ENCODE measurements at regions not wholly inside any gene's neighbourhood (a gene's known extent, or its start where the extent isn't known, plus 50 kb on each side); places are given as distances from the start of the nearest gene placed in this dataset.

DNA sequence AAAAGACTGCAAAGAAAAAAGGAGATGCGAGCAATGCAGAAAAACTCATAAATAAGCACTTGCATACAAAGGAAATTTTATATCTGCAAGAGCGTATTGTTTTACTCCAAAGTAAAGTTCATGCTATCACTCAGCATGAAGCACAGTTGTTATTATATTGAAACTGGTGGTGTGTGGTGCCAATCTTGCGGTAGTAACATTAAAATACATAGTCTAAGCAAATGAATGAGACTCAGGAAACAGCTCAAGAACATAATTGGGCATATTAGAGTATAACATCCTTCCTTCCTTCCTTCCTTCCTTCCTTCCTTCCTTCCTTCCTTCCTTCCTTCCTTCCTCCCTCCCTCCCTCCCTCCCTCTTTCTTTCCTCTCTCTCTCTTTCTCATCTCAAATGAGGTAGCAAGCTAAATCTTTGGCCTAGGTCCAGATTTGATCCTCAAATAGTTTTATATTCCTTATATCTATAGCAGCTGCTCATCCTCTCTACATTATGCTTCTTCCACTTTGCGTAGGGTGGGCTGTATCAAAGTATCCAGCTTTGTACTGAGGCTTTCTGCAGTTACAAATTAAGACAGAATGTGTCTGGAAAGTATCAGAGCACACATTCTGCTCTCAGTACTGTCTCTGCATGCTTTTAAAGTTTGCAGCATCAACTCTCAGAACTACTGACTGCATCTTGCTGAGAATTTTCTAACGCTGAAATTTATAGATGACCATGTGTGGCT, 718.3 kb downstream of the RERGL start:
- Mint-ChIP-seq H3K4me3 (no peak overlapping the region), H3K27me3 (no peaks in the 10 kb centered on the region), H3K4me1 (no peaks in the 10 kb centered on the region), H3K9me3 (peaks cover 0 to 20% (median 9%) of the 10 kb centered on the region in 9 donors), H3K36me3 (no peaks in the 10 kb centered on the region), H3K27ac (no peak overlapping the region)
- no peak for ATAC-seq
- no peak for DNase-seq
- POLR2A ChIA-PET = no interaction called here

GRCh38 chr12:17370621-17371020, 719.4 kb downstream of the RERGL start:
- POLR2A ChIA-PET = no interaction called here
- no peaks in the 10 kb centered on the region for H3K36me3 Mint-ChIP-seq
- no peaks in the 10 kb centered on the region for H3K4me1 Mint-ChIP-seq
- no peak overlapping the region for H3K27ac Mint-ChIP-seq
- peaks cover 0 to 22% (median 12%) of the 10 kb centered on the region in 9 donors for H3K9me3 Mint-ChIP-seq
- no peak for ATAC-seq
- no peak overlapping the region for H3K4me3 Mint-ChIP-seq
- DNase-seq = no peak
- no peaks in the 10 kb centered on the region for H3K27me3 Mint-ChIP-seq

DNA sequence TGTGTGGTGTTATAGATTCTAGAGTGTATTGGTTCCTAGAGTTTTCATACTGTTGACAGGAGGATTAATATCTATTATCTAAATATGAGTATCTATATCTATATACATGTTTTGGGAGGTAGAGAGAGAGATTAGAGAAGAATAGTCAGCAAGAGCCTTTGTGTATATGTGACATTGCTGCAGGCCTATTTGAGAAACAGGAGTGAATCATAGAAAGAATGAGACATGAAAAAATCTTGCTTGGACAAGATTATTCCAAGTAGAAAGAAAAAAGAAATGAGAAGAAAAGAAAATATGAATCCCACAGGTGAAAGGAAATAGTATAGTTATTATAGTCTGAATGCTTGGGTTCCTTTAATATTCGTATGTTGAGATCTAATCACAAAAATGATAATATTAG, 720.4 kb downstream of the RERGL start:
- H3K27me3 Mint-ChIP-seq = no peaks in the 10 kb centered on the region
- POLR2A ChIA-PET = no interaction called here
- peaks cover 0 to 22% (median 12%) of the 10 kb centered on the region in 9 donors for H3K9me3 Mint-ChIP-seq
- no peak overlapping the region for H3K27ac Mint-ChIP-seq
- H3K4me3 Mint-ChIP-seq = no peak overlapping the region
- ATAC-seq = no peak
- no peak for DNase-seq
- H3K36me3 Mint-ChIP-seq = no peaks in the 10 kb centered on the region
- H3K4me1 Mint-ChIP-seq = no peaks in the 10 kb centered on the region

DNA sequence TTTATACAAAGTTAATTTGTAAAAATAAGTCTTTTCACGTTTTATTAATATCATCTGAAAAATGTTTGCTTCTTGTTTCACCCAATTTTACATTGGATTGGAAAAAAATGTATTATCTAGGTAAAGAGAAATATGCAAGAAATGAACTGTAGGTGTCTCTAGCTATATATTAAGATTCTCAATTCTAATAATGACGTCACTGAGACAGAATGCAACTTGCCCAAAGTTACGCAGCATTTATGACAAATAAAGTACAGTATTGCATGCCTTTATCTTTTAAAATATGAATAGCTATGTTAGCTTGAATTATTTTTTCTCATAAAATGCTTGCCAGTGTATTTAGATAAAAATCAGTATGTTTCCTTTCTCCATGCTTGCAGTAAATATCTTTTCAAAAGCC, 728.8 kb downstream of the RERGL start:
- DNase-seq = no peak
- POLR2A ChIA-PET = no interaction called here
- no peaks in the 10 kb centered on the region for H3K36me3 Mint-ChIP-seq
- no peaks in the 10 kb centered on the region for H3K27me3 Mint-ChIP-seq
- no peak for ATAC-seq
- peaks cover 0 to 12% (median 4%) of the 10 kb centered on the region in 9 donors for H3K9me3 Mint-ChIP-seq
- H3K4me1 Mint-ChIP-seq = no peaks in the 10 kb centered on the region
- H3K27ac Mint-ChIP-seq = no peak overlapping the region
- H3K4me3 Mint-ChIP-seq = no peak overlapping the region

GRCh38 chr12:17358835-17359234, 731.2 kb downstream of the RERGL start:
- no peak overlapping the region for H3K27ac Mint-ChIP-seq
- H3K36me3 Mint-ChIP-seq = no peaks in the 10 kb centered on the region
- no peaks in the 10 kb centered on the region for H3K4me1 Mint-ChIP-seq
- H3K9me3 Mint-ChIP-seq = peaks cover 0 to 6% (median 2%) of the 10 kb centered on the region in 9 donors
- ATAC-seq = no peak
- H3K27me3 Mint-ChIP-seq = no peaks in the 10 kb centered on the region
- POLR2A ChIA-PET = no interaction called here
- no peak overlapping the region for H3K4me3 Mint-ChIP-seq
- DNase-seq = no peak

- ATAC-seq (no peak), DNase-seq (no peak)
- Mint-ChIP-seq H3K4me1 (no peaks in the 10 kb centered on the region), H3K27me3 (no peaks in the 10 kb centered on the region), H3K36me3 (no peaks in the 10 kb centered on the region), H3K9me3 (peaks cover 0 to 11% (median 0%) of the 10 kb centered on the region in 9 donors), H3K4me3 (no peak overlapping the region), H3K27ac (no peak overlapping the region)
- POLR2A ChIA-PET = no interaction called here
Measured at GRCh38 chr12:17357396-17357795, 732.6 kb downstream of the RERGL start.

DNA sequence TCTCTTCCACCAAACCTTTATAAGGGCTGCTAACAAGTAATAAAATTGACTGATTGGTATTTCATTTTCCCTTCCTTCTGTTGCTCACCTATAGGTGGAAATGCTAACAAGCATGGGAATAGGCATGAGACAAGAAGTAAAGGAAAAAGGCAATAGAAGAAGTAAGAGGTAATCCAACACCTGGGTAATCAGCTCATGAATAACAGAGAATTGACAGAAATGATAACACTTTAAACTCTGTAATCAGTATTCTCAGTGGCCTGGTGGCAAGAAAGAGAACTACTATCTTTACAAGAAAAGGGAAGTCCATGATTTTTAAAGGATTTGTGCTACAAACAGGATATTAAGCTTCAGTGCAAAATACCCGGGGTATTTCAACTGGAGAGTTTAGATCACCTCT, 737.8 kb downstream of the RERGL start:
- H3K9me3 Mint-ChIP-seq = peaks cover 0 to 31% (median 5%) of the 10 kb centered on the region in 9 donors

GRCh38 chr12:17348311-17348710, 741.7 kb downstream of the RERGL start:
- DNase-seq (no peak), ATAC-seq (no peak)
- H3K27ac Mint-ChIP-seq = no peak overlapping the region
- H3K4me1 Mint-ChIP-seq = no peaks in the 10 kb centered on the region
- H3K36me3 Mint-ChIP-seq = no peaks in the 10 kb centered on the region
- H3K9me3 Mint-ChIP-seq = peaks cover 3 to 42% (median 9%) of the 10 kb centered on the region in 9 donors
- POLR2A ChIA-PET = no interaction called here
- H3K27me3 Mint-ChIP-seq = no peaks in the 10 kb centered on the region
- no peak overlapping the region for H3K4me3 Mint-ChIP-seq

More for the DNA sequence above, 737.8 kb downstream of the RERGL start:
- POLR2A ChIA-PET = no interaction called here
- H3K4me1 Mint-ChIP-seq = no peaks in the 10 kb centered on the region
- no peaks in the 10 kb centered on the region for H3K27me3 Mint-ChIP-seq
- no peak overlapping the region for H3K4me3 Mint-ChIP-seq
- H3K36me3 Mint-ChIP-seq = no peaks in the 10 kb centered on the region
- ATAC-seq = no peak
- DNase-seq = no peak
- no peak overlapping the region for H3K27ac Mint-ChIP-seq

DNA sequence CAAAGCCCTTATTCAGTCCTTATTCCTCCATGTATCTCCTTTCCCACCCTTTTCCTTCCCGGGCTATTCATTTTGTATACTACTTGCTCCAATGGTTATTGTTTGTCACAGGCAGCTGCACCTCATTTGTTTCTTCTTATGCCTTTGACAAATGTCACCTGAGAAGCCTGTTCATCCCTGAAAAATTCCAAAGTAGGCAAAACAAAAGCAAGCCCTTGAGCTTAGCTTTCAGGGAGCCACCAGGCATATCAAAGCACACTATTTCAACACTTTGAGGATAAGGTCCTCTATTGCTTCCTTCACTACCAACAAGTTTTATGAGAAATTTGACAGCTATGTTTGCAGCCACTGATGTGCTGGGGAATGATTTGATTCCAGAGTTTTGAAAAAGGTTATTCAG, 738.7 kb upstream of the LMO3 start:
- Mint-ChIP-seq H3K4me3 (no peak overlapping the region), H3K4me1 (no peaks in the 10 kb centered on the region), H3K36me3 (no peaks in the 10 kb centered on the region), H3K9me3 (peaks cover 4 to 36% (median 11%) of the 10 kb centered on the region in 9 donors), H3K27ac (no peak overlapping the region), H3K27me3 (no peaks in the 10 kb centered on the region)
- DNase-seq (no peak), ATAC-seq (no peak)
- POLR2A ChIA-PET = no interaction called here

- peaks cover 5 to 33% (median 10%) of the 10 kb centered on the region in 9 donors for H3K9me3 Mint-ChIP-seq
- no peaks in the 10 kb centered on the region for H3K36me3 Mint-ChIP-seq
- POLR2A ChIA-PET = no interaction called here
- DNase-seq (no peak), ATAC-seq (no peak)
- no peak overlapping the region for H3K4me3 Mint-ChIP-seq
- no peaks in the 10 kb centered on the region for H3K4me1 Mint-ChIP-seq
- H3K27me3 Mint-ChIP-seq = no peaks in the 10 kb centered on the region
- no peak overlapping the region for H3K27ac Mint-ChIP-seq
Measured at GRCh38 chr12:17342381-17342961, 736.5 kb upstream of the LMO3 start.

- Mint-ChIP-seq H3K9me3 (peaks cover 0 to 26% (median 9%) of the 10 kb centered on the region in 9 donors), H3K4me3 (no peak overlapping the region), H3K27me3 (no peaks in the 10 kb centered on the region), H3K27ac (no peak overlapping the region), H3K4me1 (no peaks in the 10 kb centered on the region), H3K36me3 (no peaks in the 10 kb centered on the region)
- POLR2A ChIA-PET = no interaction called here
- ATAC-seq (no peak), DNase-seq (no peak)
Measured at GRCh38 chr12:17335487-17335886, 729.5 kb upstream of the LMO3 start.

DNA sequence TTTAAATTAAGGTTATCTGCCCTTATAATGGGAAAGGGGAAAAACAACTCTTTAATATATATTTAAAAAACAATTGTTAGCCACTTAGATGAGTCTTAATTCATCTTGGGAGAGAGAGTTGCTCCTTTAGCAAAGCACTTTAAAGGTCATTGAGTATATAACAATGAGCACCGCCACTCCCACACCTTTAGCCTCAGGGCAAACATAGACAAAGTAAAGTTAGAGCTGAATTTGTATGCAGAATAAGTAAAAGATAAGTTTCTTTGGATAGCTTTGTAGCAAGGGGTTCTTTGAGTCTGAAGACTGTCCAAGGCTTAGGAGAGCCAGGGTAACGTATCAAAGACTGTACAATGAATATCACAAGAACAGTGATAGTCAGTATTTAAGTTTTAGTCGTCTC, 728.8 kb upstream of the LMO3 start:
- DNase-seq (no peak), ATAC-seq (no peak)
- no peaks in the 10 kb centered on the region for H3K27me3 Mint-ChIP-seq
- H3K4me1 Mint-ChIP-seq = no peaks in the 10 kb centered on the region
- POLR2A ChIA-PET = no interaction called here
- H3K27ac Mint-ChIP-seq = no peak overlapping the region
- H3K4me3 Mint-ChIP-seq = no peak overlapping the region
- H3K9me3 Mint-ChIP-seq = peaks cover 0 to 29% (median 9%) of the 10 kb centered on the region in 9 donors
- no peaks in the 10 kb centered on the region for H3K36me3 Mint-ChIP-seq

GRCh38 chr12:17333287-17333686, 727.3 kb upstream of the LMO3 start:
- Mint-ChIP-seq H3K4me1 (no peaks in the 10 kb centered on the region), H3K4me3 (no peak overlapping the region), H3K9me3 (peaks cover 2 to 26% (median 9%) of the 10 kb centered on the region in 9 donors), H3K27me3 (no peaks in the 10 kb centered on the region), H3K36me3 (no peaks in the 10 kb centered on the region), H3K27ac (no peak overlapping the region)
- POLR2A ChIA-PET = no interaction called here
- no peak for ATAC-seq
- DNase-seq = no peak

DNA sequence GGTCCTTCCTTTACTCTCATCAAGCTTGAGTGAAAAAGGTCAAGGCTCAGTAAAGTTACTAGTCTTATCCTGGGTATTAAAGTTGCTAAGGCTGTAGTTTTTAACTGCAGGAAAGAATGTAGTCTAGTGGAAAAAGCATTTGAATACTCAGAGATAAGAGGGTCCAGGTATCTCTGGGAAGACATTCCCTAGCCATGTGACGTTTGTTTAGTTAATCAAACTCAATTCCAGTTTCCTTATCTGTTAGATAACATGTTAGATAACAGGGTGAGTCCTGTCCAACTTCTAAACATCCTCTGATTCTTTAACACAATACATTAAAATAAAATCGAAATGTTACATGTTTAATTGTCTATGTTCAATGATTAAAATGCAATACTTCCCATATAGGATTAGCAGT, 720.7 kb upstream of the LMO3 start:
- POLR2A ChIA-PET = no interaction called here
- no peaks in the 10 kb centered on the region for H3K36me3 Mint-ChIP-seq
- H3K9me3 Mint-ChIP-seq = peaks cover 0 to 14% (median 5%) of the 10 kb centered on the region in 9 donors
- DNase-seq (no peak), ATAC-seq (no peak)
- no peaks in the 10 kb centered on the region for H3K4me1 Mint-ChIP-seq
- no peak overlapping the region for H3K4me3 Mint-ChIP-seq
- H3K27ac Mint-ChIP-seq = no peak overlapping the region
- H3K27me3 Mint-ChIP-seq = no peaks in the 10 kb centered on the region

Data from naive thymus-derived CD8-positive, alpha-beta T cell (primary cell).